ENCODE measurements at regions not wholly inside any gene's neighbourhood (a gene's known extent, or its start where the extent isn't known, plus 50 kb on each side); places are given as distances from the start of the nearest gene placed in this dataset.

GRCh38 chr18:25881149-25881548, 209.3 kb downstream of the SS18 start:
- CTCF ChIA-PET = no interaction called here
- no peak for TF ChIP-seq CTCF (conservative IDR thresholded peaks at IDR 0.05; ENCODE audit: low read depth)
- no peak for DNase-seq (ENCODE audit: low spot score)
- H3K27ac ChIP-seq = no peak overlapping the region
- POLR2A ChIA-PET (ENCODE audit: low non-redundant PET) = no interaction called here

- DNase-seq (ENCODE audit: low spot score) = no peak
- no peak for TF ChIP-seq CTCF (conservative IDR thresholded peaks at IDR 0.05; ENCODE audit: low read depth)
- H3K27ac ChIP-seq = no peak overlapping the region
- ChIA-PET CTCF (interaction anchor here (0.7 kb wide), 1 partner anchor 1369 kb away, joined by 3 read pairs; no protein-coding TSS in a partner anchor), POLR2A (ENCODE audit: low non-redundant PET) (no interaction called here)
These were observed 210.0 kb downstream of the SS18 start for GRCh38 chr18:25880441-25880840.

GRCh38 chr18:25876330-25876948, 214.0 kb downstream of the SS18 start:
- ChIA-PET POLR2A (ENCODE audit: low non-redundant PET) (interaction anchor here (0.6 kb wide), 1 partner anchor 20 kb away, joined by 3 read pairs; no protein-coding TSS in a partner anchor), CTCF (no interaction called here)
- no peak for DNase-seq (ENCODE audit: low spot score)
- no peak for TF ChIP-seq CTCF (conservative IDR thresholded peaks at IDR 0.05; ENCODE audit: low read depth)
- H3K27ac ChIP-seq = no peak overlapping the region

GRCh38 chr18:25875551-25876240, 214.7 kb downstream of the SS18 start:
- no peak overlapping the region for H3K27ac ChIP-seq
- POLR2A ChIA-PET (ENCODE audit: low non-redundant PET) = interaction anchor here (0.6 kb wide), 1 partner anchor 19 kb away, joined by 3 read pairs; no protein-coding TSS in a partner anchor
- CTCF ChIA-PET = no interaction called here
- DNase-seq (ENCODE audit: low spot score) = no peak
- no peak for TF ChIP-seq CTCF (conservative IDR thresholded peaks at IDR 0.05; ENCODE audit: low read depth)

- TF ChIP-seq CTCF (conservative IDR thresholded peaks at IDR 0.05; ENCODE audit: low read depth) = no peak
- ChIA-PET CTCF (no interaction called here), POLR2A (ENCODE audit: low non-redundant PET) (no interaction called here)
- no peak for DNase-seq (ENCODE audit: low spot score)
- no peak overlapping the region for H3K27ac ChIP-seq
These were observed 216.6 kb downstream of the SS18 start for GRCh38 chr18:25873833-25874232.

- no peak overlapping the region for H3K27ac ChIP-seq
These were observed 224.1 kb downstream of the SS18 start for GRCh38 chr18:25866331-25866730.

More at GRCh38 chr18:25866331-25866730, 224.1 kb downstream of the SS18 start:
- ChIA-PET POLR2A (ENCODE audit: low non-redundant PET) (no interaction called here), CTCF (no interaction called here)
- no peak for DNase-seq (ENCODE audit: low spot score)
- no peak for TF ChIP-seq CTCF (conservative IDR thresholded peaks at IDR 0.05; ENCODE audit: low read depth)

All from RWPE1 (cell line).